Osteocyte (in vitro differentiated cells): ENCODE measurements at regions not wholly inside any gene's neighbourhood (a gene's known extent, or its start where the extent isn't known, plus 50 kb on each side); places are given as distances from the start of the nearest gene placed in this dataset.

Experiments used
- DNase-seq: peaks from one replicate; pipeline ENCODE4 v3.0.0; 2021; ENCODE audit warnings: mixed read lengths; ENCODE audit not compliant: unreplicated experiment; ENCODE audit errors: extremely low spot score
- H3K27ac Mint-ChIP-seq: one replicate; pipeline ENCODE4 v1.8.0; 2021; ENCODE audit warnings: mild to moderate bottlenecking, mixed read lengths; ENCODE audit not compliant: unreplicated experiment
- H3K27me3 Mint-ChIP-seq: one replicate; pipeline ENCODE4 v1.8.0; 2021; ENCODE audit warnings: mixed read lengths; ENCODE audit not compliant: unreplicated experiment
- H3K36me3 Mint-ChIP-seq: one replicate; pipeline ENCODE4 v1.8.0; 2021; ENCODE audit warnings: mixed read lengths; ENCODE audit not compliant: unreplicated experiment
- H3K4me1 Mint-ChIP-seq: one replicate; pipeline ENCODE4 v1.8.0; 2021; ENCODE audit warnings: mixed read lengths; ENCODE audit not compliant: unreplicated experiment
- H3K4me3 Mint-ChIP-seq: one replicate; pipeline ENCODE4 v1.8.0; 2021; ENCODE audit warnings: mild to moderate bottlenecking, moderate library complexity, mixed read lengths; ENCODE audit not compliant: unreplicated experiment
- H3K9me3 Mint-ChIP-seq: one replicate; pipeline ENCODE4 v1.8.0; 2021; ENCODE audit warnings: mixed read lengths; ENCODE audit not compliant: unreplicated experiment
- TF ChIP-seq, protein P1 (sequence below): fragments of 200-600 bp; sonication (generic); IDR thresholded peaks from 2 replicates; pipeline ENCODE4 v1.5.0; 2021; ENCODE audit warnings: antibody characterized with exemption, mild to moderate bottlenecking, moderate library complexity

- Mint-ChIP-seq H3K4me1 (peaks cover 48% of the 10 kb centered on the region), H3K27me3 (peaks cover 9% of the 10 kb centered on the region)
Observed at GRCh38 chr4:26144526-26145155, 176.2 kb upstream of the RBPJ start.

GRCh38 chr4:26145212-26145611, 175.6 kb upstream of the RBPJ start:
- H3K9me3 Mint-ChIP-seq, result peaks cover 3% of the 10 kb centered on the region
- H3K27me3 Mint-ChIP-seq, result peaks cover 9% of the 10 kb centered on the region
- H3K4me1 Mint-ChIP-seq, result peaks cover 43% of the 10 kb centered on the region
- TF ChIP-seq, protein P1, sequence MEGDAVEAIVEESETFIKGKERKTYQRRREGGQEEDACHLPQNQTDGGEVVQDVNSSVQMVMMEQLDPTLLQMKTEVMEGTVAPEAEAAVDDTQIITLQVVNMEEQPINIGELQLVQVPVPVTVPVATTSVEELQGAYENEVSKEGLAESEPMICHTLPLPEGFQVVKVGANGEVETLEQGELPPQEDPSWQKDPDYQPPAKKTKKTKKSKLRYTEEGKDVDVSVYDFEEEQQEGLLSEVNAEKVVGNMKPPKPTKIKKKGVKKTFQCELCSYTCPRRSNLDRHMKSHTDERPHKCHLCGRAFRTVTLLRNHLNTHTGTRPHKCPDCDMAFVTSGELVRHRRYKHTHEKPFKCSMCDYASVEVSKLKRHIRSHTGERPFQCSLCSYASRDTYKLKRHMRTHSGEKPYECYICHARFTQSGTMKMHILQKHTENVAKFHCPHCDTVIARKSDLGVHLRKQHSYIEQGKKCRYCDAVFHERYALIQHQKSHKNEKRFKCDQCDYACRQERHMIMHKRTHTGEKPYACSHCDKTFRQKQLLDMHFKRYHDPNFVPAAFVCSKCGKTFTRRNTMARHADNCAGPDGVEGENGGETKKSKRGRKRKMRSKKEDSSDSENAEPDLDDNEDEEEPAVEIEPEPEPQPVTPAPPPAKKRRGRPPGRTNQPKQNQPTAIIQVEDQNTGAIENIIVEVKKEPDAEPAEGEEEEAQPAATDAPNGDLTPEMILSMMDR, result no peak
- peaks cover 2% of the 10 kb centered on the region for H3K36me3 Mint-ChIP-seq
- peak overlapping the region; percentile 17 for H3K4me3 Mint-ChIP-seq
- H3K27ac Mint-ChIP-seq, result peak overlapping the region; percentile 68
- DNase-seq, result no peak

More at GRCh38 chr4:26144526-26145155, 176.2 kb upstream of the RBPJ start:
- H3K36me3 Mint-ChIP-seq, result peaks cover 2% of the 10 kb centered on the region
- TF ChIP-seq, protein P1, result no peak
- H3K27ac Mint-ChIP-seq, result peak overlapping the region; percentile 68
- H3K9me3 Mint-ChIP-seq, result peaks cover 3% of the 10 kb centered on the region
- peak overlapping the region; percentile 17 for H3K4me3 Mint-ChIP-seq
- DNase-seq, result no peak

DNA sequence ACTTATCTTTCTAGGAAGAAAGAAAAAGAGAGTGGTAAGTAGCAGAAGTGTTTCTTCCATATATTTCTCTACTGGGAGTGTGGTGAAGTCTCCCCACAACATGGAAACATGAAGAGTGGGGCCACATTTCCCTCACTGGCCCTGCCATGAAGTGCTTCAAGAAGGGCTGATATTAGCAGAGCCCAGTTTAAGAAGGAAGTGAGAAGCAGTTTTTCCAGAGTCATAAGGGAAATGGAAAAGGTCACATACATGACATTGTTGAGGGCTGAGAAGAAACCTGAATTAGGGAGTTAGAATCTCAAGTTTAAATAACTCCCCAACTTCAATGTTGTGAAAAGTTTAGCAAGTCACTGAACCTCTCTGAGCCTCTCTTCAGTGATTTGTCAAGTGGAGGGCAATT, 171.9 kb upstream of the RBPJ start:
- peaks cover 16% of the 10 kb centered on the region for H3K4me1 Mint-ChIP-seq
- TF ChIP-seq, protein P1, result no peak
- peaks cover 2% of the 10 kb centered on the region for H3K36me3 Mint-ChIP-seq

DNA sequence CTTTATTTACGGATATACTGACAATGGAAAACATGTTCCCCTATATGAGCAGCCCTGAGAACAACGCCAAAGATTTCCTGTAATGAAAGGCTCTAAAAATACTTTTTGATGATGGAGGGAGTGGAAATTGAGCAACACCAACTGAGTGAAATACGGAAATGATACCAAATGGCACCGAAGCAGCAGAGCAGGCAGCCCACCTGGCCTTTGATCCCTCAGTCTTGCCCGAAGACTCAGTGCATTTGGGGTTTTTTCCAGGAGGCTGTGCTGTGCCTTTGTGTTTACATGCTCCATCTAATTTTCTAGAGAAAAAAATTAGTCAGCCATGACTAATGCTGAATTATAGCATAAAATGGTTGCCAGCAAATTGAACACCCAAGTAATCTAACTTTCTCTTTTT, 169.9 kb upstream of the RBPJ start:
- Mint-ChIP-seq H3K4me1 (peaks cover 2% of the 10 kb centered on the region), H3K27me3 (peaks cover 18% of the 10 kb centered on the region), H3K4me3 (no peak overlapping the region), H3K9me3 (peaks cover 3% of the 10 kb centered on the region), H3K36me3 (peaks cover 2% of the 10 kb centered on the region), H3K27ac (no peak overlapping the region)
- no peak for DNase-seq
- TF ChIP-seq, protein P1, result no peak

More for the DNA sequence above, 171.9 kb upstream of the RBPJ start:
- DNase-seq, result no peak
- Mint-ChIP-seq H3K4me3 (no peak overlapping the region), H3K9me3 (peaks cover 3% of the 10 kb centered on the region), H3K27ac (no peak overlapping the region), H3K27me3 (peaks cover 10% of the 10 kb centered on the region)

DNA sequence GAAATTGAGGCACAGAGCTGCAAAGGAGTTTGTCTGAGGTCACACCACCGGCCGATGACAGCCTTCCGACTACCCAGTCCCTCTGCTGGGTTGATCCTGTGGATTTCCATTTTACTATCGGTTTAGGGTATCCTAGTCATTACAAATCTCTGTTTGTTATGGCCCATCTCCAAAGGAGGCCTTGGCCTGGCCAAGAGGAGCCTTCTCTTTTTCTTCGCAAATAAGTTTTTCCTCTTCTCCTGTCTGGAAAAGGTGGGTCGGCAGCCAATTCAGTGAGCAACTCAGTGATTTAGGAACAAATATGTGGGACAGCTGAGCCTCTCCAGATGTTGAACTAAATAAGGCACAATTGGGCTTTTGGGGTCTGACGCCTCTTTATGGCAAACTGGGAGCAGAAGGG, 169.2 kb upstream of the RBPJ start:
- Mint-ChIP-seq H3K36me3 (peaks cover 2% of the 10 kb centered on the region), H3K4me1 (peaks cover 2% of the 10 kb centered on the region), H3K27me3 (peaks cover 18% of the 10 kb centered on the region), H3K4me3 (no peak overlapping the region), H3K9me3 (peaks cover 2% of the 10 kb centered on the region), H3K27ac (no peak overlapping the region)
- TF ChIP-seq, protein P1, result no peak
- DNase-seq, result no peak
